Testis (tissue), 2 donors: ENCODE measurements at regions not wholly inside any gene's neighbourhood (a gene's known extent, or its start where the extent isn't known, plus 50 kb on each side); places are given as distances from the start of the nearest gene placed in this dataset.

Experiments used
- DNase-seq: peaks from one replicate; pipeline ENCODE4 v3.0.0-alpha.2; 2019
- H3K27ac ChIP-seq, 2 donors: fragments of 200-600 bp; sonication (generic); one replicate each; pipeline ENCODE4 v1.5.1; 2019
- H3K27me3 ChIP-seq: fragments of 200-600 bp; sonication (generic); one replicate; pipeline ENCODE4 v1.5.1; 2019
- H3K36me3 ChIP-seq: fragments of 200-600 bp; sonication (generic); one replicate; pipeline ENCODE4 v1.5.1; 2017; ENCODE audit warnings: low read depth; ENCODE audit errors: missing control alignments
- H3K4me1 ChIP-seq: fragments of 200-600 bp; sonication (generic); one replicate; pipeline ENCODE4 v1.5.1; 2019
- H3K4me3 ChIP-seq, 2 donors: fragments of 200-600 bp; sonication (generic); one replicate each; pipeline ENCODE4 v1.5.1; 2017 to 2019
- H3K9me3 ChIP-seq: fragments of 200-600 bp; sonication (generic); one replicate; pipeline ENCODE4 v1.5.1; 2017
- CTCF ChIP-seq, 3 experiments: fragments of 450-650 bp in 2 of 3; fragments of 200-600 bp in 1 of 3; sonication (generic) in 1 of 3; IDR thresholded peaks; one replicate each; pipeline ENCODE4 v1.5.1; 2016 to 2019; ENCODE audit warnings: antibody characterized with exemption in 3 of 3, mild to moderate bottlenecking in 2 of 3, moderate library complexity in 1 of 3
- POLR2A ChIP-seq: fragments of 450-650 bp; IDR thresholded peaks from one replicate; pipeline ENCODE4 v1.6.1; 2017; ENCODE audit warnings: antibody characterized with exemption, mild to moderate bottlenecking, moderate library complexity
- WGBS, 2 donors: methylation state at CpG; one replicate each; pipeline ENCODE4 v1.1.5; 2018; 5-methylcytosine and 5-hydroxymethylcytosine counted together
- intact Hi-C: fragments of 100-400 bp; cut with DNase I; formaldehyde crosslinking; loops from one replicate; pipeline ENCODE4 v1.15.1; 2023; ENCODE audit warnings: low total_unique reads

GRCh38 chr14:98208943-98209342 is 1063.1 kb downstream of the BCL11B start:
- no peak overlapping the region for H3K4me3 ChIP-seq
- DNase-seq = no peak
- no peak overlapping the region for H3K27ac ChIP-seq
- WGBS, 2 donors = 86 to 89% methylated on average over 4 of the region's 4 CpGs
- no peaks in the 10 kb centered on the region for H3K4me1 ChIP-seq
- H3K27me3 ChIP-seq = no peaks in the 10 kb centered on the region
- no peaks in the 10 kb centered on the region for H3K9me3 ChIP-seq
- TF ChIP-seq CTCF (IDR thresholded peaks at IDR 0.05) = no peak
- TF ChIP-seq POLR2A = no peak
- no peaks in the 10 kb centered on the region for H3K36me3 ChIP-seq
- intact Hi-C loops = no loop called here

DNA sequence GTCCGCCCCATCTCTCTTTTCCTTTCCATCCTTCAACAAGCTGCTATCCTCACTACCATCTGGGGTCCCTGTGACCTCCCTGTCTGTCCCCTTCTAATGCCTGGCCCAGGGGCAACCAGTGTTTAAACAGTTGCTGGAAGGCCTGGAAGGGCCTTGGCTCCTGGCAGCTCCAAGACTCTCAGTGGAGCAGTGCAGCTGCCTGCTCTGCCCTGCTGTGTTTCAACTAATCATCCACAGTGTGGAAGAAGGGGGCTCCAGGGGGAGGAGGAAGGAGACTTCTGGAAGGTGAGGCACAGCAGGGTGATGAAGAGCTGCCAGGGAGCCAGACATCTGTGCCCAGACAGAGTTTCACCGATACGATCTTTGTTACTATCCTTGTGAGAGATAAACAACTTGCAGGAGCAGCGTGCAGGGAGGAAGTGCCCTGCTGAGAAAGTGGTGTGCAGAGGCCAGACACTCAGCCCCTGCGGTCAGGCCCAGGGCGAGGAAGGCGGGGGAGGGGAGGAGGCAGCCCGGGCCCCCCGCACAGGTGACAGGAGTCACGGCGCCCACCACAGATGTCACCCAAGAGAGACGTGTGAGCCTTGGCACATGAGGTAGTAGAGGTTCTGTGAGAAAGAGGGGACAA is 1061.8 kb downstream of the BCL11B start:
- H3K36me3 ChIP-seq = no peaks in the 10 kb centered on the region
- no peaks in the 10 kb centered on the region for H3K27me3 ChIP-seq
- DNase-seq = no peak
- 46 to 63% methylated on average over 12 of the region's 12 CpGs for WGBS, 2 donors
- H3K9me3 ChIP-seq = no peaks in the 10 kb centered on the region
- no peak overlapping the region for H3K27ac ChIP-seq
- H3K4me1 ChIP-seq = no peaks in the 10 kb centered on the region
- intact Hi-C loops = no loop called here
- H3K4me3 ChIP-seq = no peak overlapping the region
- TF ChIP-seq CTCF (IDR thresholded peaks at IDR 0.05) (no peak), POLR2A (no peak)

GRCh38 chr14:98217530-98217929 is 1054.5 kb downstream of the BCL11B start:
- 93 to 95% methylated on average over 6 of the region's 6 CpGs for WGBS, 2 donors
- H3K9me3 ChIP-seq = no peaks in the 10 kb centered on the region
- intact Hi-C loops = no loop called here

GRCh38 chr14:98218218-98218617 is 1053.8 kb downstream of the BCL11B start:
- DNase-seq = no peak
- 40 to 51% methylated on average over 1 to 4 of the region's 4 CpGs for WGBS, 2 donors
- Histone ChIP-seq H3K9me3 (no peaks in the 10 kb centered on the region), H3K27ac (no peak overlapping the region), H3K27me3 (no peaks in the 10 kb centered on the region), H3K36me3 (no peaks in the 10 kb centered on the region), H3K4me1 (no peaks in the 10 kb centered on the region), H3K4me3 (no peak overlapping the region)
- intact Hi-C loops = no loop called here
- no peak for TF ChIP-seq POLR2A
- TF ChIP-seq CTCF (IDR thresholded peaks at IDR 0.05) = no peak

More at GRCh38 chr14:98217530-98217929, 1054.5 kb downstream of the BCL11B start:
- no peak overlapping the region for H3K27ac ChIP-seq
- TF ChIP-seq POLR2A (no peak), CTCF (IDR thresholded peaks at IDR 0.05) (no peak)
- H3K36me3 ChIP-seq = no peaks in the 10 kb centered on the region
- no peaks in the 10 kb centered on the region for H3K4me1 ChIP-seq
- no peaks in the 10 kb centered on the region for H3K27me3 ChIP-seq
- H3K4me3 ChIP-seq = no peak overlapping the region
- DNase-seq = no peak

- H3K36me3 ChIP-seq = no peaks in the 10 kb centered on the region
- H3K27ac ChIP-seq = no peak overlapping the region
- H3K4me1 ChIP-seq = no peaks in the 10 kb centered on the region
- no peak for DNase-seq
- 86 to 88% methylated on average over 5 of the region's 5 CpGs for WGBS, 2 donors
- TF ChIP-seq CTCF (IDR thresholded peaks at IDR 0.05) = no peak
- no peak for TF ChIP-seq POLR2A
- intact Hi-C loops = no loop called here
- H3K9me3 ChIP-seq = no peaks in the 10 kb centered on the region
- no peaks in the 10 kb centered on the region for H3K27me3 ChIP-seq
- no peak overlapping the region for H3K4me3 ChIP-seq
Observed at GRCh38 chr14:98219638-98220037, 1052.4 kb downstream of the BCL11B start.
